ENCODE measurements at regions not wholly inside any gene's neighbourhood (a gene's known extent, or its start where the extent isn't known, plus 50 kb on each side); places are given as distances from the start of the nearest gene placed in this dataset.

DNA sequence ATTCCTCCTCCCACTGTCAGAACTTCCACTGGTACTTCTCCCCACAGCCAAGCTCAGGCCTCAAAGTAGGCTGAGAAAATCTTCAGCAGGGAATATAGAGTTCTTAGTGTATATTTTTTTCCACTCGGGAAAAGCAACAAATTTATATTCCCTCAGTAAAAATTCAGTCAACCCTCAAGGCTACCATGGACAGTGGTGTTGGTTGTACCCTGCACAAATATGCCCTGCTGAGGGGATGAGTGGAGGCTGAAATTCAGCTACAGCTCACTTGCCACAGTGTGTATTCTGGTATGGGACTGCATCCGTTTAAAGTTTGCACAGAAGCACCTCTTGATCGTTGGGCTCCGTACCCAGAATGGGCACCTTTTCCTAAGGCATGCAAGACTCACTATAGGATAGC is 90.8 kb upstream of the LGALSL start:
- no peak overlapping the region for H3K4me3 ChIP-seq (ENCODE audit: low read depth, low read length)
- TF ChIP-seq, protein P1, sequence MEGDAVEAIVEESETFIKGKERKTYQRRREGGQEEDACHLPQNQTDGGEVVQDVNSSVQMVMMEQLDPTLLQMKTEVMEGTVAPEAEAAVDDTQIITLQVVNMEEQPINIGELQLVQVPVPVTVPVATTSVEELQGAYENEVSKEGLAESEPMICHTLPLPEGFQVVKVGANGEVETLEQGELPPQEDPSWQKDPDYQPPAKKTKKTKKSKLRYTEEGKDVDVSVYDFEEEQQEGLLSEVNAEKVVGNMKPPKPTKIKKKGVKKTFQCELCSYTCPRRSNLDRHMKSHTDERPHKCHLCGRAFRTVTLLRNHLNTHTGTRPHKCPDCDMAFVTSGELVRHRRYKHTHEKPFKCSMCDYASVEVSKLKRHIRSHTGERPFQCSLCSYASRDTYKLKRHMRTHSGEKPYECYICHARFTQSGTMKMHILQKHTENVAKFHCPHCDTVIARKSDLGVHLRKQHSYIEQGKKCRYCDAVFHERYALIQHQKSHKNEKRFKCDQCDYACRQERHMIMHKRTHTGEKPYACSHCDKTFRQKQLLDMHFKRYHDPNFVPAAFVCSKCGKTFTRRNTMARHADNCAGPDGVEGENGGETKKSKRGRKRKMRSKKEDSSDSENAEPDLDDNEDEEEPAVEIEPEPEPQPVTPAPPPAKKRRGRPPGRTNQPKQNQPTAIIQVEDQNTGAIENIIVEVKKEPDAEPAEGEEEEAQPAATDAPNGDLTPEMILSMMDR (IDR thresholded peaks at IDR 0.05; ENCODE audit: low read depth, low read length, missing control alignments): no peak
- no peak for DNase-seq (ENCODE audit: low read depth)

DNA sequence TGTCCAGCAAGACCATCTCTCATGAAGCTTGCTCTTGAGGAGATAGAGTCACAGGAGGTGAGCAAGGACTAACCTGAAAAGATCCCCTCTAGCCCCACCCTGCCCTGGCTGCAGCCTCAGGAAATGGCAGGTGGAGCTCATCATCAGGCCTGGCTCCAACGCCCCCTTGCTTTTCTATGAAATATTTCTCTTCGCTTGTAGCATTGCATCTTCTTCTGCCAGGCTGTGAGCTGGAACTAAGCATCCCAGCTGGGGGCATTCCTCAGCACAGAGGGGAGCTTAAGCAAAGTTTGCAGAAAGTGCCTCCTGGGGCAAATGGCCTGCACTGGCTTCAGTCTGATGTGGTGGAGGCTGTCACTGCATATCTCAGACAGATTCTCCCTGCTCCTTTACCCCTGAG is 90.1 kb upstream of the LGALSL start:
- H3K4me3 ChIP-seq (ENCODE audit: low read depth, low read length): no peak overlapping the region
- DNase-seq (ENCODE audit: low read depth): no peak
- TF ChIP-seq, protein P1 (IDR thresholded peaks at IDR 0.05; ENCODE audit: low read depth, low read length, missing control alignments): no peak

DNA sequence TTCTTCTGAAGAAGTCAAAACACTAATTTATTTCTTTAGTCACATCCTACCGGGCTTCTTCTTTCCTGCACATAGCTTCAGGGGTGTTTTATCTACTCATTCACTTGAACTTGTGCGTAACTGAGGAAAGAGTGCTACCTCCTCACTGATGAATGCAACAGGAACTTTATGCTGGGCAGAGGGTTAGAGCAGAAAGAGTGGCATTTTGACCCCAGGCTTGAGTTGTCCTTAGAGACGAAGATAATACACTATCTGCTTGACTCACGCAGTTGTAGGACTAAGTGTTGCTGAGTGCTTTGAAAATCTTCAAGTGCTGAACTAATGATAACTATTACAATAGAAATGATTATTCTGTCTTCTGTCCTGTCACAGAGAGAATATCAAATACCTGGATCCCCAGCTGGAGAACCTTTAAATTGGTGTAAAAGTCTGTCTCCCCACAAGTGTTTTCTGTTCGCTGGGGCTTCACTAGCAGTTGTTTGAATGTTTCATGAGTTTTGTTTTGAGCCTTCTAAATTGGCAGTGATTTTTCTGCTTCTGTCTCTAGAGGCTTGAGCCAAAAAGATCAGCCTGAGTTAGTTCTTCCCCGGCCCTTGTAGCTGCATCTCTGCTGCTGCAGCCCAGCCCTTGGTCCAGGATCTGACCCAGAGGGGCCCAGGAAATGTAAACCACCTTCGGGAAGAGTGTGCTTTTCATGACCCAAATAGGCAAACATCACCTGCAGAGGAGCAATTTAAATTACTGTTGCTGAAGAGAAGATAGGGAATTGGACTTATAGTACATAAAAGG is 86.3 kb upstream of the LGALSL start:
- no peak overlapping the region for H3K4me3 ChIP-seq (ENCODE audit: low read depth, low read length)
- DNase-seq (ENCODE audit: low read depth): no peak
- TF ChIP-seq, protein P1 (IDR thresholded peaks at IDR 0.05; ENCODE audit: low read depth, low read length, missing control alignments): no peak

DNA sequence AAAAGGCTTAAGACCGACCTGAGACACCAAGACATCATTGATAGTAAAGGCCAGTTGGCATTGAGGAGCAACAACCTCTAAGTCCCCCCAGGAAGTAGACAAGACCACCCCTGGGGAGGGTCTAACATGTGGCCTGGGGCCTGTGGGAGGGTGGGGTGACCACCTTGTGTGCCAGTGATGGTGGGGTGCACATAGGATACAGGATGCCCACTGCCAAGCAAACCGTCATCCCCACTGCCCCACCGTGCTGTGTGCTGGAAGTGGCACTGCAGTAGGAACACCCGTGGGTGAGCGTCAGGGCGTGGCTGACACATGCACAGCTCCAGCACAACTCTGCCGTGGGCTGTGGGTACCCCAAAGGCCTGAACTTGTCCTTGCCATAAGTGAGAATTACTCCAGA is 84.3 kb upstream of the LGALSL start:
- TF ChIP-seq, protein P1 (IDR thresholded peaks at IDR 0.05; ENCODE audit: low read depth, low read length, missing control alignments): no peak
- no peak for DNase-seq (ENCODE audit: low read depth)

DNA sequence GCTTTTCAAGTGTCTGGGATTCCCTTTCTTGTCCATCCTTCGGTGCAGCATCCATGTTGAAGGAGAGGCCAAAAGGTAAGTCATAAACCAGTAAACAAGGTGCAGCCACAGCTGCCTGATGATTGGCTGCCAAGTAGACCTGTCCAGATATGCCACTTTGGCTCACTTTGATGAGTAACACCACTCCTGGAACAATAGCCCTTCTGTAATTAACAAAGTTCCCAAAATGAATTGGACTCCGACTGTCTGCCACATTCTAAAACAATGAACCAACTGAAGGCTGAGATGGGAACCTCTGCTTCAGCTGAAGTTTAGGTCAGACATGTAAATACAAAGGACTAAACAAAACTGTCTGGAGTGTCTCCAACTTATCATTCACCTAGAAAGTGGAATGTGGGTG is 82.2 kb upstream of the LGALSL start:
- no peak for DNase-seq (ENCODE audit: low read depth)
- TF ChIP-seq, protein P1 (IDR thresholded peaks at IDR 0.05; ENCODE audit: low read depth, low read length, missing control alignments): no peak
- no peak overlapping the region for H3K4me3 ChIP-seq (ENCODE audit: low read depth, low read length)

More for the DNA sequence above, 84.3 kb upstream of the LGALSL start:
- H3K4me3 ChIP-seq (ENCODE audit: low read depth, low read length): no peak overlapping the region

DNA sequence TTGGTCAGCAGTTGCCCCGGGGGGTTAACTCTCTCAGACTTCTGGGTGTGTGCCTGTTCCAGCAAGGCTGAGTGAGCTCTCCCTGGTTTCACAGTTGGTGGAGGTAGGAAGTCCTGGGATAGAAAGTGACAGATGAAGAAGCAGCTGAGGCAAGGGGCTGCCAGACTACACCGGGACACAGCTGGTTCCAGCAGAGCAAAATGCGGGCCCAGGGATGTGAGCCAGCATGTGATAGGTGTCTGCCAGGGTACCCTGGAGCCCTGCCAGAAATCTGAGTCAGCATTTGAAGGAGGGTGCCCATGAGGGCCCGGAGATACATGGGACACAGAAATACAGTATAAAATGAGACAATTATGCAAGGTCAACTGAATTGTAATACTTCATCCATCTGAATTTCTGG is 79.3 kb upstream of the LGALSL start:
- TF ChIP-seq, protein P1 (IDR thresholded peaks at IDR 0.05; ENCODE audit: low read depth, low read length, missing control alignments): no peak
- no peak for DNase-seq (ENCODE audit: low read depth)
- no peak overlapping the region for H3K4me3 ChIP-seq (ENCODE audit: low read depth, low read length)

DNA sequence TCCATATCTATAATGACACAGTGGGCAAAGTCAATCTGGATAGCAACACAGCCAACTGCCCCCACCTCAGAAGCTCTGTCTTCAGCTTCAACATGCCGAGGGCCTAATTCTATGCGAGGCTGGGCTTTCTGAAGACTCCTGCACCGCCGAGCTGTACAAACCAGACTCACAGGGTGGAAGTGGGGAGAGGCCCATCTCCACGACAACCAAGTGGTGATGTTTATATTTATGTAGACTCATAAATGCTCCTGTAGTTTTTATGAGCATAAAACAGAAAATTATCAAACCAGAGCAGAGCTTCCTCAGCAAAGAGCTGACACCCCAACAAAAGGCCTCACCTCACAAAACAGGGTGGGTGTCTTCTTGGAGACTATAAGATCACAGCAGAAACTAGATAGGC is 77.0 kb upstream of the LGALSL start:
- no peak for DNase-seq (ENCODE audit: low read depth)
- H3K4me3 ChIP-seq (ENCODE audit: low read depth, low read length): no peak overlapping the region

More for the DNA sequence above, 77.0 kb upstream of the LGALSL start:
- TF ChIP-seq, protein P1 (IDR thresholded peaks at IDR 0.05; ENCODE audit: low read depth, low read length, missing control alignments): no peak

All from GM12864 (cell line).